ENCODE measurements at regions not wholly inside any gene's neighbourhood (a gene's known extent, or its start where the extent isn't known, plus 50 kb on each side); places are given as distances from the start of the nearest gene placed in this dataset.

DNA sequence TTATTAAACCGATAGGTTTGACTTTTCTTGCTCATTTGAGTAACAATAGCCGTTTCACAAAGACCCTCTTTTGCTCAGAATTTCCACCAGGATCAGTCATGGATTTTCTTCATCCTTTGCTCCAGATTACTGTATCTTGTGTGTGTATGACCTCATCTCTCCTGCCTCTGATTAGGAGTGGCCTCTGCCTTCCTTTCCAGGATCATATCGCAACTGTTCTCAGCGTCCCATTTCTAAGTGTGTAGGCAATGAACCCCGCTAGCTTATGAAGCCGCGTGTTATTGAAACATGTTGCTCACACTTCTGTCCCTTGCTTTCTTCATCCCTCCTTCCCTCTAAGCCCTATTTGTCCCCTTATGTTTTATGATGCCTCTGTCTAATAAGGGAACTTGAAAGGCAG lies 169.8 kb upstream of the RPS23 start:
- TF ChIP-seq EZH2 (IDR thresholded peaks at IDR 0.05; ENCODE audit: borderline replicate concordance, low read depth, low read length, poor library complexity, severe bottlenecking) (no peak), CTCF (conservative IDR thresholded peaks at IDR 0.05; ENCODE audit: low read depth, low read length) (no peak)

All from A673 (cell line).